ENCODE measurements at regions not wholly inside any gene's neighbourhood (a gene's known extent, or its start where the extent isn't known, plus 50 kb on each side); places are given as distances from the start of the nearest gene placed in this dataset.

DNA sequence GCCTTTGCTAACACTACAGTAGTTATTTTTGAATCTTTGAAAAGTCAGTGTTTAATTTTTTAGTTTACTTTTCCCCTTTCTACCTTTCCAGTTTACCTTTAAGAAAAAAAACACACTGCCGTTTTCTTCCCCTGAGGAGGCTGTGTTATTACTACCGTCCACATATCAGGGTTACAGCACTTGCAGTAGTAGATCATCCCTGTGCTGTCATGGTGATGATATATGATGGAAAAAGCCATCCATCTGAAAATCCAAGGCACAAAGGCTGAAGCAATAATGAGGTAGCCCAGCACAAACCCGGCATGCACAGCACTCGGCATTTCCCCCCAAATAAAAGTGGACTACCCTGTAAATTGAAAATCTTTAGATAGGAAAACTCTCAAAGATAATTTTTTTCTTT is 258.7 kb downstream of the CXXC4 start:
- TF ChIP-seq, protein P1, sequence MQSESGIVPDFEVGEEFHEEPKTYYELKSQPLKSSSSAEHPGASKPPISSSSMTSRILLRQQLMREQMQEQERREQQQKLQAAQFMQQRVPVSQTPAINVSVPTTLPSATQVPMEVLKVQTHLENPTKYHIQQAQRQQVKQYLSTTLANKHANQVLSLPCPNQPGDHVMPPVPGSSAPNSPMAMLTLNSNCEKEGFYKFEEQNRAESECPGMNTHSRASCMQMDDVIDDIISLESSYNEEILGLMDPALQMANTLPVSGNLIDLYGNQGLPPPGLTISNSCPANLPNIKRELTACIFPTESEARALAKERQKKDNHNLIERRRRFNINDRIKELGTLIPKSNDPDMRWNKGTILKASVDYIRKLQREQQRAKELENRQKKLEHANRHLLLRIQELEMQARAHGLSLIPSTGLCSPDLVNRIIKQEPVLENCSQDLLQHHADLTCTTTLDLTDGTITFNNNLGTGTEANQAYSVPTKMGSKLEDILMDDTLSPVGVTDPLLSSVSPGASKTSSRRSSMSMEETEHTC (IDR thresholded peaks at IDR 0.05), result no peak
- TF ChIP-seq, protein P2, sequence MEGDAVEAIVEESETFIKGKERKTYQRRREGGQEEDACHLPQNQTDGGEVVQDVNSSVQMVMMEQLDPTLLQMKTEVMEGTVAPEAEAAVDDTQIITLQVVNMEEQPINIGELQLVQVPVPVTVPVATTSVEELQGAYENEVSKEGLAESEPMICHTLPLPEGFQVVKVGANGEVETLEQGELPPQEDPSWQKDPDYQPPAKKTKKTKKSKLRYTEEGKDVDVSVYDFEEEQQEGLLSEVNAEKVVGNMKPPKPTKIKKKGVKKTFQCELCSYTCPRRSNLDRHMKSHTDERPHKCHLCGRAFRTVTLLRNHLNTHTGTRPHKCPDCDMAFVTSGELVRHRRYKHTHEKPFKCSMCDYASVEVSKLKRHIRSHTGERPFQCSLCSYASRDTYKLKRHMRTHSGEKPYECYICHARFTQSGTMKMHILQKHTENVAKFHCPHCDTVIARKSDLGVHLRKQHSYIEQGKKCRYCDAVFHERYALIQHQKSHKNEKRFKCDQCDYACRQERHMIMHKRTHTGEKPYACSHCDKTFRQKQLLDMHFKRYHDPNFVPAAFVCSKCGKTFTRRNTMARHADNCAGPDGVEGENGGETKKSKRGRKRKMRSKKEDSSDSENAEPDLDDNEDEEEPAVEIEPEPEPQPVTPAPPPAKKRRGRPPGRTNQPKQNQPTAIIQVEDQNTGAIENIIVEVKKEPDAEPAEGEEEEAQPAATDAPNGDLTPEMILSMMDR (IDR thresholded peaks at IDR 0.05 in 2 of 3, conservative IDR thresholded peaks at IDR 0.05 in 1 of 3; ENCODE audit: insufficient read depth in 2 of 3, low read depth in 1 of 3, low read length in 3 of 3), result no peak
- TF ChIP-seq, protein P3, sequence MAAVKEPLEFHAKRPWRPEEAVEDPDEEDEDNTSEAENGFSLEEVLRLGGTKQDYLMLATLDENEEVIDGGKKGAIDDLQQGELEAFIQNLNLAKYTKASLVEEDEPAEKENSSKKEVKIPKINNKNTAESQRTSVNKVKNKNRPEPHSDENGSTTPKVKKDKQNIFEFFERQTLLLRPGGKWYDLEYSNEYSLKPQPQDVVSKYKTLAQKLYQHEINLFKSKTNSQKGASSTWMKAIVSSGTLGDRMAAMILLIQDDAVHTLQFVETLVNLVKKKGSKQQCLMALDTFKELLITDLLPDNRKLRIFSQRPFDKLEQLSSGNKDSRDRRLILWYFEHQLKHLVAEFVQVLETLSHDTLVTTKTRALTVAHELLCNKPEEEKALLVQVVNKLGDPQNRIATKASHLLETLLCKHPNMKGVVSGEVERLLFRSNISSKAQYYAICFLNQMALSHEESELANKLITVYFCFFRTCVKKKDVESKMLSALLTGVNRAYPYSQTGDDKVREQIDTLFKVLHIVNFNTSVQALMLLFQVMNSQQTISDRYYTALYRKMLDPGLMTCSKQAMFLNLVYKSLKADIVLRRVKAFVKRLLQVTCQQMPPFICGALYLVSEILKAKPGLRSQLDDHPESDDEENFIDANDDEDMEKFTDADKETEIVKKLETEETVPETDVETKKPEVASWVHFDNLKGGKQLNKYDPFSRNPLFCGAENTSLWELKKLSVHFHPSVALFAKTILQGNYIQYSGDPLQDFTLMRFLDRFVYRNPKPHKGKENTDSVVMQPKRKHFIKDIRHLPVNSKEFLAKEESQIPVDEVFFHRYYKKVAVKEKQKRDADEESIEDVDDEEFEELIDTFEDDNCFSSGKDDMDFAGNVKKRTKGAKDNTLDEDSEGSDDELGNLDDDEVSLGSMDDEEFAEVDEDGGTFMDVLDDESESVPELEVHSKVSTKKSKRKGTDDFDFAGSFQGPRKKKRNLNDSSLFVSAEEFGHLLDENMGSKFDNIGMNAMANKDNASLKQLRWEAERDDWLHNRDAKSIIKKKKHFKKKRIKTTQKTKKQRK (IDR thresholded peaks at IDR 0.05; ENCODE audit: borderline replicate concordance, low read depth, low read length), result no peak
- TF ChIP-seq JUND (IDR thresholded peaks at IDR 0.05; ENCODE audit: borderline replicate concordance, low read depth, low read length), result no peak
- no peak for TF ChIP-seq JUND (tag; IDR thresholded peaks at IDR 0.05; ENCODE audit: borderline replicate concordance, low read depth, low read length)
- TF ChIP-seq, protein P4, sequence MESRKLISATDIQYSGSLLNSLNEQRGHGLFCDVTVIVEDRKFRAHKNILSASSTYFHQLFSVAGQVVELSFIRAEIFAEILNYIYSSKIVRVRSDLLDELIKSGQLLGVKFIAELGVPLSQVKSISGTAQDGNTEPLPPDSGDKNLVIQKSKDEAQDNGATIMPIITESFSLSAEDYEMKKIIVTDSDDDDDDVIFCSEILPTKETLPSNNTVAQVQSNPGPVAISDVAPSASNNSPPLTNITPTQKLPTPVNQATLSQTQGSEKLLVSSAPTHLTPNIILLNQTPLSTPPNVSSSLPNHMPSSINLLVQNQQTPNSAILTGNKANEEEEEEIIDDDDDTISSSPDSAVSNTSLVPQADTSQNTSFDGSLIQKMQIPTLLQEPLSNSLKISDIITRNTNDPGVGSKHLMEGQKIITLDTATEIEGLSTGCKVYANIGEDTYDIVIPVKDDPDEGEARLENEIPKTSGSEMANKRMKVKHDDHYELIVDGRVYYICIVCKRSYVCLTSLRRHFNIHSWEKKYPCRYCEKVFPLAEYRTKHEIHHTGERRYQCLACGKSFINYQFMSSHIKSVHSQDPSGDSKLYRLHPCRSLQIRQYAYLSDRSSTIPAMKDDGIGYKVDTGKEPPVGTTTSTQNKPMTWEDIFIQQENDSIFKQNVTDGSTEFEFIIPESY (CRISPR knock-in tag; IDR thresholded peaks at IDR 0.05), result no peak
